ENCODE measurements at regions not wholly inside any gene's neighbourhood (a gene's known extent, or its start where the extent isn't known, plus 50 kb on each side); places are given as distances from the start of the nearest gene placed in this dataset.

- TF ChIP-seq GATA3 (IDR thresholded peaks at IDR 0.05; ENCODE audit: low read depth, low read length) (no peak), GATA2 (IDR thresholded peaks at IDR 0.05; ENCODE audit: low read depth, low read length) (no peak)
Observed at GRCh38 chr9:12584656-12585522, 108.3 kb upstream of the TYRP1 start.

- no peak for TF ChIP-seq GATA2 (IDR thresholded peaks at IDR 0.05; ENCODE audit: low read depth, low read length)
- TF ChIP-seq GATA3 (IDR thresholded peaks at IDR 0.05; ENCODE audit: low read depth, low read length): no peak
Observed at GRCh38 chr9:12595400-12595799, 97.8 kb upstream of the TYRP1 start.

- no peak for TF ChIP-seq GATA3 (IDR thresholded peaks at IDR 0.05; ENCODE audit: low read depth, low read length)
- no peak for TF ChIP-seq GATA2 (IDR thresholded peaks at IDR 0.05; ENCODE audit: low read depth, low read length)
Observed at GRCh38 chr9:12604164-12604821, 88.9 kb upstream of the TYRP1 start.

GRCh38 chr9:12612211-12612770 is 80.9 kb upstream of the TYRP1 start:
- TF ChIP-seq GATA3 (IDR thresholded peaks at IDR 0.05; ENCODE audit: low read depth, low read length) (no peak), GATA2 (IDR thresholded peaks at IDR 0.05; ENCODE audit: low read depth, low read length) (no peak)

DNA sequence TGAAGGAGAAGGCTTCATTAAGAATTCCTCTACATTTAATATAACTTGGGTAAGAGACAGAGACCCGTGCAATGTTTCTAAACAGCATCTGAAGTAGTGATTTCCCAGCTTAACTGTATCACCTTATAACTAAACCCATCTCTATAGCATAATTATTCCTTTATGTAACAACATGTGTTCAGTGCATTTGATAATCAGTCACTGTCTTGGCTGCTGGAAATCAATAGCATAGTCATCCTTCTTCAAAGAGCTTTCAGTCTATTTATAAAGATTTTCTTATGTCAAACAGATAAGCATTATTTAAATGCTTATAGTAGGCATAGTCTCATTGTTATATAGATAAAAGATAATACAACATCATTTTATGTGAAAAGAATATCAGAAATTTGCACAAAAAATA is 80.1 kb upstream of the TYRP1 start:
- TF ChIP-seq GATA2 (IDR thresholded peaks at IDR 0.05; ENCODE audit: low read depth, low read length) (no peak), GATA3 (IDR thresholded peaks at IDR 0.05; ENCODE audit: low read depth, low read length) (no peak)

GRCh38 chr9:12614488-12614887 is 78.7 kb upstream of the TYRP1 start:
- TF ChIP-seq GATA2 (IDR thresholded peaks at IDR 0.05; ENCODE audit: low read depth, low read length) (no peak), GATA3 (IDR thresholded peaks at IDR 0.05; ENCODE audit: low read depth, low read length) (no peak)

- TF ChIP-seq GATA3 (IDR thresholded peaks at IDR 0.05; ENCODE audit: low read depth, low read length) (no peak), GATA2 (IDR thresholded peaks at IDR 0.05; ENCODE audit: low read depth, low read length) (no peak)
Observed at GRCh38 chr9:12618956-12619355, 74.2 kb upstream of the TYRP1 start.

GRCh38 chr9:12625844-12626243 is 67.3 kb upstream of the TYRP1 start:
- TF ChIP-seq GATA3 (IDR thresholded peaks at IDR 0.05; ENCODE audit: low read depth, low read length): no peak
- TF ChIP-seq GATA2 (IDR thresholded peaks at IDR 0.05; ENCODE audit: low read depth, low read length): no peak

GRCh38 chr9:12627096-12627495 is 66.1 kb upstream of the TYRP1 start:
- TF ChIP-seq GATA3 (IDR thresholded peaks at IDR 0.05; ENCODE audit: low read depth, low read length) (no peak), GATA2 (IDR thresholded peaks at IDR 0.05; ENCODE audit: low read depth, low read length) (no peak)

DNA sequence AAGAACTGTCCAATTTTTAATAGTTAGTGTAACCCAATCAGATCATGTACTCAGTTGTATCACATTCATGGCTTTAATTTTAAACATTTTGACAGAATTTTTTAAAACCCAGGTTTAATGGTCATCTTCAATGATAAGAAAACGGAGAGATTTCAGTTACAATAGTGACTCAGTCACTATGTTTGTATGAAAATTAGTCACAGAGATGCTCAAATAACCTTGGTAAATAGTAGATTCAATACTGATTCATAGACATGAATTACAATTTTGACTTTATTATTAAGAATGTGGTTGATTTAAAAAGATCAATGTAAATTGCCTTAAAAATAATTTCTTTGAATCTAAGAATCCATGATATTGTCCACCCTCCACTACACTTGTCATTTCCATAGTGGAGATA is 64.6 kb upstream of the TYRP1 start:
- no peak for TF ChIP-seq GATA3 (IDR thresholded peaks at IDR 0.05; ENCODE audit: low read depth, low read length)
- no peak for TF ChIP-seq GATA2 (IDR thresholded peaks at IDR 0.05; ENCODE audit: low read depth, low read length)

DNA sequence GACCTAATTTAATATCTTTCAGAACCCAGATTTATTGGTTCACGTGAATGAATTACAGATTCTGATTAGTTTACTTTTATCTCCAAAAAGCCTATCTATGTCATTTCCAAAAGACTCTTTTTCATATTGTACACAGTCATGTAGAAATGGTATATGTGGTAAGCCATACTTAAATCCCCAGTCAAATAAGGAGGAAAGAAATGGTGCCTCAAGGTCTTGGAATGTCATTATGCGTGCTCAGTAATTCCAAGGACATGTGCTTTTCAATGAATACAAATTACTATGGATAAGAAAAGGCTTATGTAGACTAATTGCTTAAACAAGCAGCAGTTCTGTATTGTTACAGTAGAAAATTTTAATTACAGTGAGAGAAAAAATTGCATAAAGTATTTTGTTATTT is 64.1 kb upstream of the TYRP1 start:
- no peak for TF ChIP-seq GATA3 (IDR thresholded peaks at IDR 0.05; ENCODE audit: low read depth, low read length)
- TF ChIP-seq GATA2 (IDR thresholded peaks at IDR 0.05; ENCODE audit: low read depth, low read length): no peak

- TF ChIP-seq GATA2 (IDR thresholded peaks at IDR 0.05; ENCODE audit: low read depth, low read length) (no peak), GATA3 (IDR thresholded peaks at IDR 0.05; ENCODE audit: low read depth, low read length) (no peak)
Observed at GRCh38 chr9:12631866-12632265, 61.3 kb upstream of the TYRP1 start.

DNA sequence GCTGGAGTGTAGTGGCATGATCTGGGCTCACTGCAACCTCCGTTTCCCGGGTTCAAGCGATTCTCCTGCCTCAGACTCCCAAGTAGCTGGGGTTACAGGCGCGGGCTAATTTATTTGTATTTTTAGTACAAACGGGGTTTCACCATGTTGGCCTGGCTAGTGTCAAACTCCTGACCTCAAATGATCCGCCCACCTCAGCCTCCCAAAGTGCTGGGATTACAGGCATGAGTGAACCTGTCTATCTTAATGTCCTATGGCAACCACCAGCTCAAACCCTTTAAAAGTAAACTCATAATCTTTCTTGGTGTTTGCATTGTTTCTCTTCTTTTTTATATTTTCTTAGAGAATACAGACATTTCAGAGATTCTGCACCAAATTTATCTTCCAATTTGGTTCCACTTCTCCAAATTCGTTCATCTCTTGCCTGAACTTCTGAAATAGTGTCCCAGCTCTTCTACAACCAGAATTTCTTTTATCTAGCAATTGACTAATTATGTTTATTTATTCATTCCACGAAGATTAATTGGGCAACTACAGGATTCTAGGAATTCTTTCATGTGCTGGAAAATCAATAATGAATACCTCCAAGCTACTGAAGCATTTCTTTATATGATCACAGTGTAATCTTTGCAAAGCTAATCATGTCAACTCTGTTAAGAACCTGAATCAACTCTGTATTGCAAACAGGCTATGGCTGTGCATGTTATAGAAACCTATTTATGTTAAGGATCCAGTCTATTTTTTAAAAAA is 60.0 kb upstream of the TYRP1 start:
- TF ChIP-seq GATA2 (IDR thresholded peaks at IDR 0.05; ENCODE audit: low read depth, low read length) (no peak), GATA3 (IDR thresholded peaks at IDR 0.05; ENCODE audit: low read depth, low read length) (no peak)

GRCh38 chr9:12640016-12640587 is 53.1 kb upstream of the TYRP1 start:
- no peak for TF ChIP-seq GATA3 (IDR thresholded peaks at IDR 0.05; ENCODE audit: low read depth, low read length)
- no peak for TF ChIP-seq GATA2 (IDR thresholded peaks at IDR 0.05; ENCODE audit: low read depth, low read length)
